K562 (cell line): ENCODE measurements at regions not wholly inside any gene's neighbourhood (a gene's known extent, or its start where the extent isn't known, plus 50 kb on each side); places are given as distances from the start of the nearest gene placed in this dataset.

ENCODE experiments used
- ATAC-seq: fragments of 200-7000 bp; cut with Tn5 transposase; 3 replicates; pipeline ENCODE4 v1.9.1; 2020; ENCODE audit warnings: moderate library complexity
- BruUV-seq: library from RNA; stranded (reverse); fragments of 400-500 nt; replicated peaks from 2 replicates; lab custom pipeline; 2021; lab: Mats Ljungman, UMichigan
- CTCF ChIA-PET: fragments of 300-600 bp; formaldehyde crosslinking; extraction: SDS; loops from one replicate; lab custom pipeline; 2021; ENCODE audit warnings: low intra/inter-chr PET ratio; lab: Yijun Ruan, JAX
- POLR2A ChIA-PET: fragments of 300-600, 350-650 bp; sonication (Branson Sonifier 250); formaldehyde crosslinking; extraction: SDS; loops from one replicate; lab custom pipeline; 2021; ENCODE audit warnings: antibody characterized with exemption, inconsistent platforms; lab: Yijun Ruan, JAX
- DNase-seq, 4 experiments: peaks; one replicate each; pipeline versions ENCODE4 v3.0.0 to v3.0.0-alpha.2; 2011 to 2018; ENCODE audit warnings: low spot score in 3 of 4, mixed read lengths in 3 of 4; ENCODE audit errors: extremely low read depth in 1 of 4
- FAIRE-seq: peaks from 2 replicates; lab custom pipeline; 2011; peaks lifted over from hg19 to GRCh38; lab: Jason Lieb, UNC
- H2AFZ ChIP-seq: 2 replicates; pipeline ENCODE4 v1.6.0; 2011; ENCODE audit warnings: low read depth, low read length, control low read depth, inconsistent platforms
- H3K27ac ChIP-seq: fragments of 200-600 bp; 3 replicates; pipeline ENCODE4 v1.8.0; 2011; ENCODE audit warnings: low read depth, mild to moderate bottlenecking, control low read depth, inconsistent platforms, low read length, moderate library complexity, mixed read lengths; ENCODE audit errors: extremely low read depth
- H3K27me3 ChIP-seq, 2 experiments: fragments of 300-600 bp in 1 of 2; 2 replicates in 1 of 2; 3 replicates in 1 of 2; pipeline versions ENCODE4 v1.6.0 to v1.8.0; 2011; ENCODE audit warnings: inconsistent platforms in 2 of 2, low read length in 2 of 2, mild to moderate bottlenecking in 1 of 2, mixed read lengths in 1 of 2, moderate library complexity in 1 of 2; ENCODE audit not compliant: control insufficient read depth in 2 of 2, insufficient read depth in 2 of 2
- H3K36me3 ChIP-seq: fragments of 300-600 bp; 3 replicates; pipeline ENCODE4 v1.8.0; 2011; ENCODE audit warnings: mild to moderate bottlenecking, low read length, inconsistent platforms; ENCODE audit not compliant: control insufficient read depth, insufficient read depth
- H3K4me1 ChIP-seq, 2 experiments: fragments of 200-600 bp in 1 of 2; replicated peaks in 1 of 2; 2 replicates in 1 of 2; 3 replicates in 1 of 2; pipeline versions ENCODE4 v1.5.1 to v1.8.0; 2011; ENCODE audit warnings: inconsistent platforms in 2 of 2, low read length in 2 of 2, mild to moderate bottlenecking in 1 of 2, mixed read lengths in 1 of 2, moderate library complexity in 1 of 2; ENCODE audit not compliant: control insufficient read depth in 2 of 2, insufficient read depth in 2 of 2
- H3K4me2 ChIP-seq: 2 replicates; pipeline ENCODE4 v1.6.1; 2011; ENCODE audit warnings: low read length, control low read depth, inconsistent platforms, mixed read lengths; ENCODE audit not compliant: insufficient read depth
- H3K4me3 ChIP-seq: fragments of 200-600 bp; sonication (generic), shearing (Covaris generic); 2 replicates; pipeline ENCODE4 v1.5.1; 2016; ENCODE audit warnings: control low read depth, inconsistent platforms
- H3K79me2 ChIP-seq: fragments of 200-600 bp; 3 replicates; pipeline ENCODE4 v1.8.0; 2011; ENCODE audit warnings: low read length, inconsistent platforms; ENCODE audit not compliant: control insufficient read depth, insufficient read depth
- H3K9ac ChIP-seq, 2 experiments: 2 replicates each; pipeline versions ENCODE4 v1.6.0 to v1.6.1; 2011; ENCODE audit warnings: low read depth in 2 of 2, low read length in 2 of 2, control low read depth in 1 of 2, inconsistent platforms in 1 of 2, mild to moderate bottlenecking in 1 of 2, mixed read lengths in 1 of 2; ENCODE audit not compliant: insufficient read depth in 1 of 2
- H3K9me1 ChIP-seq: one replicate; pipeline ENCODE4 v1.6.0; 2011; ENCODE audit warnings: inconsistent platforms, mild to moderate bottlenecking, low read length, moderate library complexity; ENCODE audit not compliant: control insufficient read depth, insufficient read depth
- H3K9me3 ChIP-seq: replicated peaks from 2 replicates; pipeline ENCODE4 v1.5.1; 2011; ENCODE audit warnings: low read depth, low read length, inconsistent platforms; ENCODE audit not compliant: control insufficient read depth, insufficient read depth
- H4K20me1 ChIP-seq: replicated peaks from 2 replicates; pipeline ENCODE4 v1.6.1; 2011; ENCODE audit warnings: low read length, inconsistent platforms, mixed read lengths; ENCODE audit not compliant: control insufficient read depth, insufficient read depth
- ATF1 ChIP-seq, 2 experiments: fragments of 450-650 bp in 1 of 2; IDR thresholded peaks; 2 replicates each; pipeline ENCODE4 v1.6.1; 2016; ENCODE audit warnings: missing compliant biosample characterization in 1 of 2, missing genetic modification characterization in 1 of 2
- BCL6 ChIP-seq: fragments of 250-450 bp; sonication (Bioruptor Pico); IDR thresholded peaks from 2 replicates; pipeline ENCODE4 v1.4.0; 2020
- BRD9 ChIP-seq: fragments of 450-650 bp; IDR thresholded peaks from 2 replicates; pipeline ENCODE4 v1.6.1; 2018; ENCODE audit warnings: low read depth; ENCODE audit not compliant: partially characterized antibody
- CREB5 ChIP-seq: fragments of 250-450 bp; sonication (Bioruptor Pico); IDR thresholded peaks from 2 replicates; pipeline ENCODE4 v1.5.0; 2020; ENCODE audit warnings: mild to moderate bottlenecking
- DACH1 ChIP-seq: fragments of 450-650 bp; IDR thresholded peaks from 2 replicates; pipeline ENCODE4 v1.6.1; 2018; ENCODE audit not compliant: partially characterized antibody
- E2F1 ChIP-seq: sonication (generic); formaldehyde crosslinking; IDR thresholded peaks from 2 replicates; pipeline ENCODE4 v1.8.1; 2023; ENCODE audit warnings: mild to moderate bottlenecking, missing genetic modification reagents, moderate library complexity
- ETS2 ChIP-seq: IDR thresholded peaks from 2 replicates; pipeline ENCODE4 v1.6.1; 2016; ENCODE audit warnings: borderline replicate concordance, missing genetic modification characterization, mild to moderate bottlenecking, moderate library complexity, missing compliant biosample characterization; ENCODE audit not compliant: poor library complexity, severe bottlenecking
- GATAD2A ChIP-seq: fragments of 450-650 bp; IDR thresholded peaks from 2 replicates; pipeline ENCODE4 v1.6.1; 2017
- HSF4 ChIP-seq: fragments of 250-450 bp; sonication (Bioruptor Pico); IDR thresholded peaks from 2 replicates; pipeline ENCODE4 v2.1.2; 2022; ENCODE audit warnings: mild to moderate bottlenecking, moderate library complexity, borderline replicate concordance
- IRF2 ChIP-seq: sonication (generic); formaldehyde crosslinking; IDR thresholded peaks from 2 replicates; pipeline ENCODE4 v1.8.1; 2022; ENCODE audit warnings: mild to moderate bottlenecking, missing genetic modification reagents
- PTTG1 ChIP-seq: fragments of 450-650 bp; IDR thresholded peaks from 2 replicates; pipeline ENCODE4 v1.6.1; 2016; ENCODE audit warnings: low read depth, mild to moderate bottlenecking, missing genetic modification characterization, missing compliant biosample characterization
- RCOR1 ChIP-seq, 2 experiments: IDR thresholded peaks; 2 replicates each; pipeline ENCODE4 v1.6.1; 2012; ENCODE audit warnings: low read depth in 2 of 2, low read length in 2 of 2, borderline replicate concordance in 1 of 2, improper control_type of control experiment in 1 of 2
- TAF15 ChIP-seq: fragments of 200-400 bp; formaldehyde crosslinking; IDR thresholded peaks from 2 replicates; pipeline ENCODE4 v1.6.1; 2017; ENCODE audit warnings: mild to moderate bottlenecking, low read depth, low read length, moderate library complexity
- TAF9B ChIP-seq: fragments of 450-650 bp; IDR thresholded peaks from 2 replicates; pipeline ENCODE4 v1.6.1; 2018; ENCODE audit warnings: mild to moderate bottlenecking; ENCODE audit not compliant: partially characterized antibody
- ZBTB9 ChIP-seq: fragments of 450-650 bp; formaldehyde crosslinking; IDR thresholded peaks from 2 replicates; pipeline ENCODE4 v1.4.0; 2020; ENCODE audit warnings: mild to moderate bottlenecking, moderate library complexity
- ZNF12 ChIP-seq: sonication (generic); formaldehyde crosslinking; IDR thresholded peaks from 2 replicates; pipeline ENCODE4 v1.4.0; 2020; ENCODE audit warnings: mild to moderate bottlenecking, missing genetic modification reagents
- ZNF232 ChIP-seq: sonication (generic); formaldehyde crosslinking; IDR thresholded peaks from 2 replicates; pipeline ENCODE4 v1.8.0; 2022; ENCODE audit warnings: mild to moderate bottlenecking, missing genetic modification reagents
- ZNF274 ChIP-seq: IDR thresholded peaks from 2 replicates; pipeline ENCODE4 v1.6.1; 2011; ENCODE audit warnings: low read depth, mild to moderate bottlenecking, low read length, moderate library complexity, borderline replicate concordance
- ZNF282 ChIP-seq: sonication (generic); formaldehyde crosslinking; IDR thresholded peaks from 2 replicates; pipeline ENCODE4 v1.8.1; 2023; ENCODE audit warnings: missing genetic modification reagents
- WGBS: fragments of 100-300 bp; shearing (Covaris generic); methylation state at CpG from one replicate; pipeline ENCODE4 v1.1.6; 2016; ENCODE audit warnings: low coverage, mixed read lengths; ENCODE audit not compliant: insufficient coverage; ENCODE audit errors: missing lambda C conversion rate; 5-methylcytosine and 5-hydroxymethylcytosine counted together
- in situ Hi-C: fragments of 300-500 bp; cut with MboI; formaldehyde crosslinking; loops from 4 replicates; pipeline ENCODE4 v1.15.0; 2018; ENCODE audit warnings: inconsistent platforms, mixed read lengths
- intact Hi-C: fragments of 100-400 bp; cut with micrococcal nuclease; formaldehyde crosslinking; loops from 2 replicates; pipeline ENCODE4 v1.14.2; 2022

- no TSS peak for BruUV-seq
- no peaks in the 10 kb centered on the region for H3K9me3 ChIP-seq
- DNase-seq = no peak
- H3K79me2 ChIP-seq = no peaks in the 10 kb centered on the region
- no peak overlapping the region for H3K4me2 ChIP-seq
- no peak for ATAC-seq
- no peaks in the 10 kb centered on the region for H3K9me1 ChIP-seq
- H3K36me3 ChIP-seq = no peaks in the 10 kb centered on the region
- H3K9ac ChIP-seq = no peak overlapping the region
- H4K20me1 ChIP-seq = no peaks in the 10 kb centered on the region
- H3K27ac ChIP-seq = no peak overlapping the region
- no peaks in the 10 kb centered on the region for H3K4me1 ChIP-seq
- ChIA-PET POLR2A (no interaction called here), CTCF (no interaction called here)
- no peak overlapping the region for H2AFZ ChIP-seq
- in situ Hi-C loops (no loop called here), intact Hi-C loops (no loop called here)
- no peak for FAIRE-seq
- no peak overlapping the region for H3K4me3 ChIP-seq
- no peaks in the 10 kb centered on the region for H3K27me3 ChIP-seq
- WGBS = 5% methylated on average over 2 of the region's 2 CpGs
- no peak for TF ChIP-seq TAF9B
- TF ChIP-seq ETS2 (tag) = no peak
- no peak for TF ChIP-seq PTTG1 (tag)
- TF ChIP-seq BRD9 = no peak
- TF ChIP-seq DACH1 = no peak
- no peak for TF ChIP-seq CREB5 (CRISPR knock-in tag)
- TF ChIP-seq HSF4 (CRISPR knock-in tag) = no peak
- TF ChIP-seq ZNF274 = no peak
- no peak for TF ChIP-seq ZNF12 (CRISPR knock-in tag)
- no peak for TF ChIP-seq ZNF232
- no peak for TF ChIP-seq IRF2
- TF ChIP-seq ZBTB9 (CRISPR knock-in tag) = no peak
- no peak for TF ChIP-seq ZNF282
- no peak for TF ChIP-seq ATF1 (CRISPR knock-in tag; IDR thresholded peaks at IDR 0.05)
- no peak for TF ChIP-seq ATF1 (tag; IDR thresholded peaks at IDR 0.05)
- TF ChIP-seq TAF15 = no peak
- no peak for TF ChIP-seq BCL6 (CRISPR knock-in tag)
- no peak for TF ChIP-seq RCOR1 (IDR thresholded peaks at IDR 0.05; ENCODE audit: borderline replicate concordance in 1 of 2, low read depth in 2 of 2, low read length in 2 of 2)
- TF ChIP-seq GATAD2A = no peak
- no peak for TF ChIP-seq E2F1
Measured at GRCh38 chr2:188664416-188664815, 309.8 kb upstream of the COL3A1 start.
